ENCODE measurements at regions not wholly inside any gene's neighbourhood (a gene's known extent, or its start where the extent isn't known, plus 50 kb on each side); places are given as distances from the start of the nearest gene placed in this dataset.

GRCh38 chr6:168229368-168229752, 90.2 kb downstream of the DACT2 start:
- no peaks in the 10 kb centered on the region for H3K27me3 ChIP-seq (ENCODE audit: control insufficient read depth in 2 of 2, insufficient read depth in 2 of 2, low read length in 2 of 2)
- H3K4me1 ChIP-seq (ENCODE audit: control insufficient read depth in 2 of 2, insufficient read depth in 2 of 2, low read length in 2 of 2): peaks cover 2 to 7% of the 10 kb centered on the region in 2 donors
- no peaks in the 10 kb centered on the region for H3K36me3 ChIP-seq (ENCODE audit: control insufficient read depth in 2 of 2, insufficient read depth in 2 of 2, low read length in 2 of 2)
- no peaks in the 10 kb centered on the region for H3K9me3 ChIP-seq (ENCODE audit: control insufficient read depth in 2 of 2, low read length in 2 of 2)
- no peak overlapping the region for H3K4me3 ChIP-seq (ENCODE audit: low read length in 2 of 2)
- no peak overlapping the region for H3K9ac ChIP-seq (ENCODE audit: low read depth in 1 of 2, low read length in 2 of 2)
- no peak overlapping the region for H3K27ac ChIP-seq (ENCODE audit: low read depth in 2 of 2, low read length in 2 of 2)

GRCh38 chr6:168228676-168229367, 90.8 kb downstream of the DACT2 start:
- Histone ChIP-seq H3K4me1 (ENCODE audit: control insufficient read depth in 2 of 2, insufficient read depth in 2 of 2, low read length in 2 of 2) (peaks cover 2 to 7% of the 10 kb centered on the region in 2 donors), H3K9me3 (ENCODE audit: control insufficient read depth in 2 of 2, low read length in 2 of 2) (no peaks in the 10 kb centered on the region), H3K27ac (ENCODE audit: low read depth in 2 of 2, low read length in 2 of 2) (no peak overlapping the region), H3K36me3 (ENCODE audit: control insufficient read depth in 2 of 2, insufficient read depth in 2 of 2, low read length in 2 of 2) (no peaks in the 10 kb centered on the region), H3K27me3 (ENCODE audit: control insufficient read depth in 2 of 2, insufficient read depth in 2 of 2, low read length in 2 of 2) (no peaks in the 10 kb centered on the region), H3K9ac (ENCODE audit: low read depth in 1 of 2, low read length in 2 of 2) (no peak overlapping the region), H3K4me3 (ENCODE audit: low read length in 2 of 2) (no peak overlapping the region)

- Histone ChIP-seq H3K9ac (ENCODE audit: low read depth in 1 of 2, low read length in 2 of 2) (no peak overlapping the region), H3K4me3 (ENCODE audit: low read length in 2 of 2) (no peak overlapping the region), H3K4me1 (ENCODE audit: control insufficient read depth in 2 of 2, insufficient read depth in 2 of 2, low read length in 2 of 2) (peaks cover 2 to 7% of the 10 kb centered on the region in 2 donors), H3K27me3 (ENCODE audit: control insufficient read depth in 2 of 2, insufficient read depth in 2 of 2, low read length in 2 of 2) (no peaks in the 10 kb centered on the region), H3K36me3 (ENCODE audit: control insufficient read depth in 2 of 2, insufficient read depth in 2 of 2, low read length in 2 of 2) (no peaks in the 10 kb centered on the region), H3K27ac (ENCODE audit: low read depth in 2 of 2, low read length in 2 of 2) (no peak overlapping the region), H3K9me3 (ENCODE audit: control insufficient read depth in 2 of 2, low read length in 2 of 2) (no peaks in the 10 kb centered on the region)
These were observed 91.7 kb downstream of the DACT2 start for GRCh38 chr6:168227840-168228239.

GRCh38 chr6:168226902-168227318, 92.7 kb downstream of the DACT2 start:
- Histone ChIP-seq H3K36me3 (ENCODE audit: control insufficient read depth in 2 of 2, insufficient read depth in 2 of 2, low read length in 2 of 2) (no peaks in the 10 kb centered on the region), H3K9me3 (ENCODE audit: control insufficient read depth in 2 of 2, low read length in 2 of 2) (no peaks in the 10 kb centered on the region), H3K27ac (ENCODE audit: low read depth in 2 of 2, low read length in 2 of 2) (no peak overlapping the region)

GRCh38 chr6:168226061-168226752, 93.4 kb downstream of the DACT2 start:
- Histone ChIP-seq H3K27me3 (ENCODE audit: control insufficient read depth in 2 of 2, insufficient read depth in 2 of 2, low read length in 2 of 2) (no peaks in the 10 kb centered on the region), H3K27ac (ENCODE audit: low read depth in 2 of 2, low read length in 2 of 2) (no peak overlapping the region)

More at GRCh38 chr6:168226902-168227318, 92.7 kb downstream of the DACT2 start:
- no peak overlapping the region for H3K9ac ChIP-seq (ENCODE audit: low read depth in 1 of 2, low read length in 2 of 2)
- peaks cover 2 to 7% of the 10 kb centered on the region in 2 donors for H3K4me1 ChIP-seq (ENCODE audit: control insufficient read depth in 2 of 2, insufficient read depth in 2 of 2, low read length in 2 of 2)
- H3K4me3 ChIP-seq (ENCODE audit: low read length in 2 of 2): no peak overlapping the region
- no peaks in the 10 kb centered on the region for H3K27me3 ChIP-seq (ENCODE audit: control insufficient read depth in 2 of 2, insufficient read depth in 2 of 2, low read length in 2 of 2)

GRCh38 chr6:168225471-168225911, 94.1 kb downstream of the DACT2 start:
- peaks cover 2 to 7% of the 10 kb centered on the region in 2 donors for H3K4me1 ChIP-seq (ENCODE audit: control insufficient read depth in 2 of 2, insufficient read depth in 2 of 2, low read length in 2 of 2)
- no peak overlapping the region for H3K27ac ChIP-seq (ENCODE audit: low read depth in 2 of 2, low read length in 2 of 2)
- H3K27me3 ChIP-seq (ENCODE audit: control insufficient read depth in 2 of 2, insufficient read depth in 2 of 2, low read length in 2 of 2): no peaks in the 10 kb centered on the region
- no peaks in the 10 kb centered on the region for H3K9me3 ChIP-seq (ENCODE audit: control insufficient read depth in 2 of 2, low read length in 2 of 2)
- no peaks in the 10 kb centered on the region for H3K36me3 ChIP-seq (ENCODE audit: control insufficient read depth in 2 of 2, insufficient read depth in 2 of 2, low read length in 2 of 2)
- no peak overlapping the region for H3K9ac ChIP-seq (ENCODE audit: low read depth in 1 of 2, low read length in 2 of 2)
- no peak overlapping the region for H3K4me3 ChIP-seq (ENCODE audit: low read length in 2 of 2)

More at GRCh38 chr6:168226061-168226752, 93.4 kb downstream of the DACT2 start:
- no peak overlapping the region for H3K9ac ChIP-seq (ENCODE audit: low read depth in 1 of 2, low read length in 2 of 2)
- peaks cover 2 to 7% of the 10 kb centered on the region in 2 donors for H3K4me1 ChIP-seq (ENCODE audit: control insufficient read depth in 2 of 2, insufficient read depth in 2 of 2, low read length in 2 of 2)
- no peaks in the 10 kb centered on the region for H3K36me3 ChIP-seq (ENCODE audit: control insufficient read depth in 2 of 2, insufficient read depth in 2 of 2, low read length in 2 of 2)
- no peak overlapping the region for H3K4me3 ChIP-seq (ENCODE audit: low read length in 2 of 2)
- H3K9me3 ChIP-seq (ENCODE audit: control insufficient read depth in 2 of 2, low read length in 2 of 2): no peaks in the 10 kb centered on the region

- H3K36me3 ChIP-seq (ENCODE audit: control insufficient read depth in 2 of 2, insufficient read depth in 2 of 2, low read length in 2 of 2): no peaks in the 10 kb centered on the region
- peaks cover 2 to 7% of the 10 kb centered on the region in 2 donors for H3K4me1 ChIP-seq (ENCODE audit: control insufficient read depth in 2 of 2, insufficient read depth in 2 of 2, low read length in 2 of 2)
- no peaks in the 10 kb centered on the region for H3K9me3 ChIP-seq (ENCODE audit: control insufficient read depth in 2 of 2, low read length in 2 of 2)
- H3K9ac ChIP-seq (ENCODE audit: low read depth in 1 of 2, low read length in 2 of 2): no peak overlapping the region
- H3K4me3 ChIP-seq (ENCODE audit: low read length in 2 of 2): no peak overlapping the region
- H3K27me3 ChIP-seq (ENCODE audit: control insufficient read depth in 2 of 2, insufficient read depth in 2 of 2, low read length in 2 of 2): no peaks in the 10 kb centered on the region
- no peak overlapping the region for H3K27ac ChIP-seq (ENCODE audit: low read depth in 2 of 2, low read length in 2 of 2)
These were observed 95.8 kb downstream of the DACT2 start for GRCh38 chr6:168223755-168224154.

- Histone ChIP-seq H3K27ac (ENCODE audit: low read depth in 2 of 2, low read length in 2 of 2) (no peak overlapping the region), H3K4me3 (ENCODE audit: low read length in 2 of 2) (no peak overlapping the region), H3K27me3 (ENCODE audit: control insufficient read depth in 2 of 2, insufficient read depth in 2 of 2, low read length in 2 of 2) (no peaks in the 10 kb centered on the region), H3K9me3 (ENCODE audit: control insufficient read depth in 2 of 2, low read length in 2 of 2) (no peaks in the 10 kb centered on the region), H3K4me1 (ENCODE audit: control insufficient read depth in 2 of 2, insufficient read depth in 2 of 2, low read length in 2 of 2) (peaks cover 2 to 7% of the 10 kb centered on the region in 2 donors), H3K9ac (ENCODE audit: low read depth in 1 of 2, low read length in 2 of 2) (no peak overlapping the region), H3K36me3 (ENCODE audit: control insufficient read depth in 2 of 2, insufficient read depth in 2 of 2, low read length in 2 of 2) (no peaks in the 10 kb centered on the region)
These were observed 96.4 kb downstream of the DACT2 start for GRCh38 chr6:168223150-168223549.

- no peaks in the 10 kb centered on the region for H3K27me3 ChIP-seq (ENCODE audit: control insufficient read depth in 2 of 2, insufficient read depth in 2 of 2, low read length in 2 of 2)
- H3K9me3 ChIP-seq (ENCODE audit: control insufficient read depth in 2 of 2, low read length in 2 of 2): no peaks in the 10 kb centered on the region
- peaks cover 2 to 7% of the 10 kb centered on the region in 2 donors for H3K4me1 ChIP-seq (ENCODE audit: control insufficient read depth in 2 of 2, insufficient read depth in 2 of 2, low read length in 2 of 2)
- no peaks in the 10 kb centered on the region for H3K36me3 ChIP-seq (ENCODE audit: control insufficient read depth in 2 of 2, insufficient read depth in 2 of 2, low read length in 2 of 2)
- H3K27ac ChIP-seq (ENCODE audit: low read depth in 2 of 2, low read length in 2 of 2): no peak overlapping the region
- H3K9ac ChIP-seq (ENCODE audit: low read depth in 1 of 2, low read length in 2 of 2): no peak overlapping the region
- H3K4me3 ChIP-seq (ENCODE audit: low read length in 2 of 2): no peak overlapping the region
These were observed 97.2 kb downstream of the DACT2 start for GRCh38 chr6:168222115-168223043.

Measured in mucosa of rectum (tissue), 2 donors.